ENCODE measurements at regions not wholly inside any gene's neighbourhood (a gene's known extent, or its start where the extent isn't known, plus 50 kb on each side); places are given as distances from the start of the nearest gene placed in this dataset.

GRCh38 chr1:58914925-58915324, 131.1 kb upstream of the JUN start:
- no peak for DNase-seq

- no peak for DNase-seq
Measured at GRCh38 chr1:58917436-58917835, 133.6 kb upstream of the JUN start.

DNA sequence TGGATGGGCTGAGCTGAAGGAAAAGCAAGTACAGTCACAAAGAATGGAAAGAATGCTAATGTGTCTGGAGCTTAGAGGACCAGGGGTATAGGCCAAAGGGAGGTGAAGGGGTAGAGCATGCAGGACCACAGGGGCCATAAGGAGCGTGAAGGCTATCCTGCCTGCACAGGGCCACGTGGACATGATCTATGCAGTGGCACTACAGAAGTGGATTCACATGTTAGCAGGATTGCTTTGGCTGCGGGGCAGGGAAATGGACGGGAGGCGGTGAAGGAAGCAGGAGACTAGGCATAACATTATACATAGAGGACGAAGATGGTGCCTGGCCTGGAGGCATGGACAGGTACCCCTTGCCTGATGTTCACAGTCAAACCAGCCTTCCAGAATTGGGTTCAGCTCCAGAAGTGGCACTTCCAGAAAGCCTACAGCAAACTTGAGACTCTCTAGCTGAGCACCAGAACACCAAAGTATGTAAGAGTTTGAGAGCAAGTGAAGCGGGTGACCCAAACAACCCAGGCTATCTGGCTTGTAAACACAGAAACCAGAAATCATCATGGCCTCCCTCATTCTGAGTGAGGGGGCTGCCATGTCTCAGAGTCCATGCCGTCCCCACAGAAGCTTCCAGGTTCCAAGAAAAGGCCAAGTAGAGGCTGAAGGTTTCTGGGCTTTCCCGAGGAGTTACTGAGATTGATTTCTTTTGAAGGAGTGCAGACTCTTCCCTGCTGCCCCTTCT, 135.5 kb upstream of the JUN start:
- DNase-seq: no peak

DNA sequence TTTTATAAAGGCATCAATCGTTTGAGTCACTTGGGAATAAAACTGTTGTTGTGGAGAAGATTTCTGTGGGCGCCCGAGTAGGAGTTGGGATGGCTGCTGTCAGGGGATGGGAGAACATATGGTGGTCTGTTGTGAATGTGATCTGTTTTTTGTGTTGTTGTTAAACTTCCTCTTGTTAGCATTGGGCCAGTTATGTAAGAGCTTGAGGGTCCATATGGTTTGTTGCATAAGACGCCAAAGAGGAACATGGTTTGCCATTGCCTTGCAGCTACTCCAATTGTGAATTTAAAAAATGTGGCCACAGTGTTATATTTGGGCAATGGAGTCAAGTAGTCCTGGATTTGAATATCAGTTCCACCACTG, 136.1 kb upstream of the JUN start:
- peak; percentile 23 to 64 for DNase-seq

GRCh38 chr1:58921342-58921741, 137.5 kb upstream of the JUN start:
- DNase-seq: no peak

GRCh38 chr1:58921751-58922150, 137.9 kb upstream of the JUN start:
- DNase-seq: no peak

- no peak for DNase-seq
Measured at GRCh38 chr1:58922302-58923089, 138.6 kb upstream of the JUN start.

DNA sequence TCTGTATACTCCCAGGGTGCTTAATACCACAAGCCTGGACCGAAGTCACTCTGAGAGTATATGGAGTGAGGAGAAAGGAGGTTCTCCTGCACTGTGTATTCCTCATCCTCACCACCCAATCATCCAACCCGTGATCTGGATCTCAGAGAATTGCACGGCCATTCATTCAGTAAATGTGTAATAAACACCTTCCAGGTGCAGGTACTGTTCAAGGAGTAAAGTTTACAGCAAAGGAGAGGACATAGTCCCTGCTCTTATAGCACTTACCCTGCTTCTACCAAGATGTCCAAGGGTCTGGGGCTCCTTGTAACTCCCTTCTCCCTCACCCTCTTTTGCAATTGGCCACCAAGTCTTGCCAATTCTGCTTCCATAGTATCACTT, 139.2 kb upstream of the JUN start:
- DNase-seq: no peak

DNA sequence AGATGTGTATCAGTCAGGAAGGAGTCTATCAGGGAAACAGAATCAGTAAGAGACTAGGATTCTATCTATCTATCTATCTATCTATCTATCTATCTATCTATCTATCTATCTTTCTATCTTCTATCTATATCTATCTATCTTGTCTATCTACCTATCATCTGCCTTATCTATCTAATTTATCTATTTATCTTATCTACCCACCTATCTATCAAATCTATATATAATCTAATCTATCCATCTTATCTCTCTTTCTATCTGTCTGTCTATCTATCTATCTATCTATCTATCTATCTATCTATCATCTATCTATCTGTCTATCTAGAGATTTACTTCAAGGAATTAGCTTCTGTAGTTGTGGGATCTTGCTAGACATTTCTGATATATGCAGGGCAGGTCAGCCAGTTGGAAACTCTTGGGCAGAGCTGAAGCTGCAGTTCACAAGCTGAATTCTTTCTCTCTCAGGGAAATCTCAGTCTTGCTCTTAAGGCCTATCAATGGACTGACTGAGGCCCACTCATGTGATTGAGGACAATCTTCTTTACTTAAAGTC, 140.2 kb upstream of the JUN start:
- DNase-seq: no peak

- DNase-seq: no peak
Measured at GRCh38 chr1:58924821-58925220, 141.0 kb upstream of the JUN start.

DNA sequence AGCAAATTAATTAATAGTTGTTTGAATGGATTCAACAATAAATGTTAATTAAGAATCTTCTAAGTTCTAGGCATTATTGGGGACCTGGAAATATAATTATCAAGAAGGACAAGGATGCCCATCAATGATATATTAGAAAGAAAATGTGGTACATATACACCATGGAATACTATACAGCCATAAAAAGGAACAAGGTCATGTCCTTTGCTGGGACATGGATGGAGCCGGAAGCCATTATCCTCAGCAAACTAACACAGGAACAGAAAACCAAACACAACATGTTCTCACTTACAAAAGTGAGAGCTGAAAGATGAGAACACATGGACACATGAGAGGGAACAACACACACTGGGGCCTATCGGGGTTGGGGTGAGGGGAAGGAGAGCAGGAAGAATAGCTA, 141.4 kb upstream of the JUN start:
- no peak for DNase-seq

- DNase-seq: no peak
Measured at GRCh38 chr1:58926152-58926551, 142.3 kb upstream of the JUN start.

GRCh38 chr1:58927041-58927721, 143.3 kb upstream of the JUN start:
- DNase-seq: no peak

GRCh38 chr1:58927722-58928085, 143.9 kb upstream of the JUN start:
- no peak for DNase-seq

GRCh38 chr1:58928514-58928913, 144.7 kb upstream of the JUN start:
- DNase-seq: no peak

- no peak for DNase-seq
Measured at GRCh38 chr1:58929671-58930325, 146.0 kb upstream of the JUN start.

- no peak for DNase-seq
Measured at GRCh38 chr1:58931024-58931423, 147.2 kb upstream of the JUN start.

- no peak for DNase-seq
Measured at GRCh38 chr1:58931756-58932155, 147.9 kb upstream of the JUN start.

GRCh38 chr1:58932859-58933598, 149.2 kb upstream of the JUN start:
- DNase-seq: peak in 1 of 2 experiments; percentile 7

- no peak for DNase-seq
Measured at GRCh38 chr1:58933599-58933926, 149.7 kb upstream of the JUN start.

DNA sequence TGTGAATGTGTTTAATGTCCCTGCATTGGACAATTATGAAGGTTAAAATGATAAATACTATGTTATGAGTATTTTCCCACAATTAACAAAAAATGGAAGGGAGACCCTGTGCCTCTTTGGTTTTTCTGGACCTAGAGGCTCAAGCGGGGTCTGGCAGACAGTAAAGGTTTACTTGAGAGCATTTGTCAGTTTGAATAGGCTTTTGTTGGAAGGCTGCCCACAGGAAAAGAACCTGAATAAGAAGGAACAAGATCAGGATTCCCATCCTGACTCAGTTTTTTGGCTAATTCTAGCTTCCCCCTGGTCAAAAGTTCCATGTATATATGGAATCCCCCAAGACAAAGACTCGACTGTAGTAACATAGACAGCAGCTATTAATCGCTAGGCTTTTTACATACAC, 150.9 kb upstream of the JUN start:
- DNase-seq: no peak

- no peak for DNase-seq
Measured at GRCh38 chr1:58936973-58937372, 153.1 kb upstream of the JUN start.

DNA sequence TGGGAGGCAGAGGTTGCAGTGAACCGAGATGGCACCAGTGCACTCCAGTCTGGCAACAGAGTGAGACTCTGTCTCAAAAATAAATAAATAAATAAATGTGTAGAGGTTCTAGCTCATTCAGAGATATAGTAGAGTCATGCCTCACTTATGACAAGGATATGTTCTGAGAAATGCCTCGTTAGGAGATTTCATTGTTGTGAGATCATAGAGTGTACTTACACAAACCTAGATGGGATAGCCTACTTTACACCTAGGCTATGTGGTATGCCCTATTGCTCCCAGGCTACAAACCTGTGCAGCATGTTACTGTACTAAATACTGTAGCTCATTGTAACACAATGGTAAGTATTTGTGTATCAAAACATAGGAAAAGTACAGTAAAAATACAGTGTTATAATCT, 155.3 kb upstream of the JUN start:
- DNase-seq: no peak
